HEK293 (cell line): ENCODE measurements at regions not wholly inside any gene's neighbourhood (a gene's known extent, or its start where the extent isn't known, plus 50 kb on each side); places are given as distances from the start of the nearest gene placed in this dataset.

Source experiments
- CTCF ChIA-PET: fragments of 350-600 bp; formaldehyde crosslinking; extraction: SDS; loops from one replicate; lab custom pipeline; 2021; ENCODE audit warnings: antibody characterized with exemption; lab: Yijun Ruan, JAX
- POLR2A ChIA-PET: fragments of 300-600 bp; formaldehyde crosslinking; extraction: SDS; loops from one replicate; lab custom pipeline; 2020; ENCODE audit warnings: antibody characterized with exemption, inconsistent platforms; lab: Yijun Ruan, JAX
- H3K27ac ChIP-seq: fragments of 200-500 bp; sonication (Bioruptor generic); 2 replicates; pipeline ENCODE4 v1.5.1; 2014; ENCODE audit warnings: low read depth, low read length, control low read depth, inconsistent platforms; ENCODE audit errors: extremely low read depth
- H3K36me3 ChIP-seq, 2 experiments: fragments of 200-500 bp in 1 of 2; sonication (Bioruptor generic) in 1 of 2; 1 replicate in 1 of 2; 2 replicates in 1 of 2; pipeline ENCODE4 v1.5.1; 2014 to 2017; ENCODE audit warnings: inconsistent platforms in 2 of 2, low read length in 2 of 2; ENCODE audit not compliant: control insufficient read depth in 2 of 2, insufficient read depth in 1 of 2
- H3K4me1 ChIP-seq: fragments of 200-500 bp; sonication (Bioruptor generic); 2 replicates; pipeline ENCODE4 v1.5.1; 2014; ENCODE audit warnings: mild to moderate bottlenecking, low read length, inconsistent platforms; ENCODE audit not compliant: control insufficient read depth, insufficient read depth
- H3K4me3 ChIP-seq: 2 replicates; pipeline ENCODE4 v1.5.1; 2011; ENCODE audit warnings: low read depth, mild to moderate bottlenecking, control low read depth, low read length, moderate library complexity
- H3K9me3 ChIP-seq: fragments of 200-500 bp; sonication (Bioruptor generic); 2 replicates; pipeline ENCODE4 v1.5.1; 2014; ENCODE audit warnings: low read depth, low read length, inconsistent platforms; ENCODE audit not compliant: control insufficient read depth, insufficient read depth
- EGR2 ChIP-seq: fragments of 450-650 bp; formaldehyde crosslinking; IDR thresholded peaks from 2 replicates; pipeline ENCODE4 v1.5.1; 2016; ENCODE audit warnings: low read depth, missing biosample characterization, missing genetic modification characterization
- KLF1 ChIP-seq: fragments of 450-650 bp; formaldehyde crosslinking; IDR thresholded peaks from 2 replicates; pipeline ENCODE4 v1.5.1; 2016; ENCODE audit warnings: missing biosample characterization, missing genetic modification characterization
- KLF7 ChIP-seq: fragments of 450-650 bp; formaldehyde crosslinking; IDR thresholded peaks from 2 replicates; pipeline ENCODE4 v1.5.1; 2016; ENCODE audit warnings: missing biosample characterization, missing genetic modification characterization, borderline replicate concordance
- OSR2 ChIP-seq: fragments of 450-650 bp; formaldehyde crosslinking; IDR thresholded peaks from 2 replicates; pipeline ENCODE4 v1.5.1; 2016; ENCODE audit warnings: missing biosample characterization, missing genetic modification characterization
- RBAK ChIP-seq: fragments of 450-650 bp; formaldehyde crosslinking; IDR thresholded peaks from 2 replicates; pipeline ENCODE4 v1.5.1; 2016; ENCODE audit warnings: missing biosample characterization, missing genetic modification characterization
- SCRT1 ChIP-seq: fragments of 450-650 bp; formaldehyde crosslinking; IDR thresholded peaks from 2 replicates; pipeline ENCODE4 v1.5.1; 2016; ENCODE audit warnings: missing biosample characterization, missing genetic modification characterization, borderline replicate concordance
- TCF7L2 ChIP-seq: IDR thresholded peaks from 2 replicates; pipeline ENCODE4 v1.6.1; 2011; ENCODE audit warnings: low read depth, mild to moderate bottlenecking, inconsistent platforms, low read length, moderate library complexity, borderline replicate concordance
- TRIM28 ChIP-seq: IDR thresholded peaks from 2 replicates; pipeline ENCODE4 v1.6.1; 2011; ENCODE audit warnings: low read length, control low read depth, borderline replicate concordance
- YY2 ChIP-seq: fragments of 450-650 bp; formaldehyde crosslinking; IDR thresholded peaks from 2 replicates; pipeline ENCODE4 v1.5.1; 2016; ENCODE audit warnings: missing biosample characterization, missing genetic modification characterization
- ZBTB17 ChIP-seq: fragments of 450-650 bp; formaldehyde crosslinking; IDR thresholded peaks from 2 replicates; pipeline ENCODE4 v1.5.1; 2016; ENCODE audit warnings: missing biosample characterization, missing genetic modification characterization
- ZBTB8A ChIP-seq: fragments of 450-650 bp; formaldehyde crosslinking; IDR thresholded peaks from 2 replicates; pipeline ENCODE4 v1.5.1; 2016; ENCODE audit warnings: missing biosample characterization, missing genetic modification characterization
- ZFHX2 ChIP-seq: fragments of 450-650 bp; formaldehyde crosslinking; conservative IDR thresholded peaks from 2 replicates; pipeline ENCODE4 v1.5.1; 2016; ENCODE audit warnings: missing biosample characterization, missing genetic modification characterization
- ZFP3 ChIP-seq: fragments of 450-650 bp; formaldehyde crosslinking; IDR thresholded peaks from 2 replicates; pipeline ENCODE4 v1.5.1; 2016; ENCODE audit warnings: low read depth, missing biosample characterization, missing genetic modification characterization
- ZNF175 ChIP-seq: fragments of 450-650 bp; formaldehyde crosslinking; IDR thresholded peaks from 2 replicates; pipeline ENCODE4 v1.5.1; 2016; ENCODE audit warnings: missing biosample characterization, missing genetic modification characterization
- ZNF221 ChIP-seq: fragments of 450-650 bp; formaldehyde crosslinking; IDR thresholded peaks from 2 replicates; pipeline ENCODE4 v1.5.1; 2017; ENCODE audit warnings: missing biosample characterization, missing genetic modification characterization, borderline replicate concordance
- ZNF280C ChIP-seq: fragments of 450-650 bp; formaldehyde crosslinking; IDR thresholded peaks from 2 replicates; pipeline ENCODE4 v1.5.1; 2016; ENCODE audit warnings: missing biosample characterization, missing genetic modification characterization
- ZNF354C ChIP-seq: fragments of 450-650 bp; formaldehyde crosslinking; IDR thresholded peaks from 2 replicates; pipeline ENCODE4 v1.5.1; 2016; ENCODE audit warnings: missing biosample characterization, missing genetic modification characterization, low read depth, borderline replicate concordance
- ZNF426 ChIP-seq: fragments of 450-650 bp; formaldehyde crosslinking; IDR thresholded peaks from 2 replicates; pipeline ENCODE4 v1.5.1; 2017; ENCODE audit warnings: missing biosample characterization, missing genetic modification characterization, mild to moderate bottlenecking, inconsistent platforms, moderate library complexity
- ZNF473 ChIP-seq: fragments of 450-650 bp; formaldehyde crosslinking; IDR thresholded peaks from 2 replicates; pipeline ENCODE4 v1.5.1; 2017; ENCODE audit warnings: missing biosample characterization, missing genetic modification characterization
- ZNF529 ChIP-seq: fragments of 450-650 bp; formaldehyde crosslinking; IDR thresholded peaks from 2 replicates; pipeline ENCODE4 v1.5.1; 2017; ENCODE audit warnings: missing genetic modification characterization, missing biosample characterization; ENCODE audit not compliant: insufficient replicate concordance
- ZNF549 ChIP-seq: fragments of 450-650 bp; IDR thresholded peaks from 2 replicates; pipeline ENCODE4 v1.5.1; 2018; ENCODE audit warnings: missing biosample characterization, missing genetic modification characterization, mild to moderate bottlenecking, inconsistent platforms, moderate library complexity
- ZNF624 ChIP-seq: fragments of 450-650 bp; formaldehyde crosslinking; IDR thresholded peaks from 2 replicates; pipeline ENCODE4 v1.5.1; 2017; ENCODE audit warnings: missing biosample characterization, missing genetic modification characterization
- ZNF639 ChIP-seq: fragments of 450-650 bp; formaldehyde crosslinking; IDR thresholded peaks from 2 replicates; pipeline ENCODE4 v1.5.1; 2016; ENCODE audit warnings: missing biosample characterization, missing genetic modification characterization
- ZNF660 ChIP-seq: fragments of 450-650 bp; IDR thresholded peaks from 2 replicates; pipeline ENCODE4 v1.5.1; 2018; ENCODE audit warnings: missing biosample characterization, mild to moderate bottlenecking, missing genetic modification characterization
- ZNF704 ChIP-seq: fragments of 450-650 bp; formaldehyde crosslinking; IDR thresholded peaks from 2 replicates; pipeline ENCODE4 v1.5.1; 2016; ENCODE audit warnings: missing biosample characterization, missing genetic modification characterization
- ZSCAN23 ChIP-seq: fragments of 450-650 bp; formaldehyde crosslinking; IDR thresholded peaks from 2 replicates; pipeline ENCODE4 v1.5.1; 2016; ENCODE audit warnings: missing biosample characterization, missing genetic modification characterization
- TF ChIP-seq, protein P1 (sequence below): fragments of 450-650 bp; formaldehyde crosslinking; IDR thresholded peaks from 2 replicates; pipeline ENCODE4 v1.5.1; 2016; ENCODE audit warnings: missing biosample characterization, missing genetic modification characterization
- TF ChIP-seq, protein P2 (sequence below): fragments of 450-650 bp; formaldehyde crosslinking; IDR thresholded peaks from 2 replicates; pipeline ENCODE4 v1.5.1; 2016; ENCODE audit warnings: missing biosample characterization, missing genetic modification characterization, low read depth
- TF ChIP-seq, protein P3 (sequence below): fragments of 450-650 bp; formaldehyde crosslinking; IDR thresholded peaks from 2 replicates; pipeline ENCODE4 v1.5.1; 2016; ENCODE audit warnings: missing biosample characterization, missing genetic modification characterization

DNA sequence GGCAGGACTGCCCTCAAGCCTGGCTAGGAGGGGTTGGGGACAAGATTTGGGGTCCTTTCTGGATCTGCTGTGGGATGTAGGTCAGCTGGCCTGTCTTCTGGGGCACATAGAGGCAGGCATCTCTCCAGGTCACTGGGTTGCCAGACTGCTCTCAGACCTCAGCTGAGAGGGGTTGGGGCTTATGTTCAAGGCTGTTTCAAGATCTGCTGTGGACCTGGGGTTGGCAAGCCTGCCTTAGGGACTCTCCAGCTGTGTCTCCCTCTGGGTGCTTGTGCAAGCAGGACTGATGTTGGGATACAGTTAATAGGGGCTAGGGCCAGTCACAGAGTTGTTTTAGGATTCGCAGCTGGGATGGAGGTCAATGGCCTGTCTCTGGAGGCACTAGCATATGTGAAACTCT lies 363.0 kb upstream of the ST6GAL2 start:
- TF ChIP-seq, protein P1, sequence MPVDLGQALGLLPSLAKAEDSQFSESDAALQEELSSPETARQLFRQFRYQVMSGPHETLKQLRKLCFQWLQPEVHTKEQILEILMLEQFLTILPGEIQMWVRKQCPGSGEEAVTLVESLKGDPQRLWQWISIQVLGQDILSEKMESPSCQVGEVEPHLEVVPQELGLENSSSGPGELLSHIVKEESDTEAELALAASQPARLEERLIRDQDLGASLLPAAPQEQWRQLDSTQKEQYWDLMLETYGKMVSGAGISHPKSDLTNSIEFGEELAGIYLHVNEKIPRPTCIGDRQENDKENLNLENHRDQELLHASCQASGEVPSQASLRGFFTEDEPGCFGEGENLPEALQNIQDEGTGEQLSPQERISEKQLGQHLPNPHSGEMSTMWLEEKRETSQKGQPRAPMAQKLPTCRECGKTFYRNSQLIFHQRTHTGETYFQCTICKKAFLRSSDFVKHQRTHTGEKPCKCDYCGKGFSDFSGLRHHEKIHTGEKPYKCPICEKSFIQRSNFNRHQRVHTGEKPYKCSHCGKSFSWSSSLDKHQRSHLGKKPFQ (tag by site-specific recombination) = no peak
- TF ChIP-seq ZNF354C (tag by site-specific recombination) (no peak), ZNF624 (tag by site-specific recombination) (no peak), KLF1 (no peak), SCRT1 (tag by site-specific recombination) (no peak), ZNF280C (tag by site-specific recombination) (no peak), TRIM28 (no peak), EGR2 (tag by site-specific recombination) (no peak), ZNF660 (tag by site-specific recombination) (no peak), ZNF704 (tag by site-specific recombination) (no peak), ZFP3 (no peak), ZNF221 (tag by site-specific recombination) (no peak), TCF7L2 (no peak), ZNF549 (no peak), ZNF639 (no peak), KLF7 (tag by site-specific recombination) (no peak), ZNF473 (no peak)
- Histone ChIP-seq H3K9me3 (no peaks in the 10 kb centered on the region; the same call in 1 of the 2 replicates), H3K4me1 (no peaks in the 10 kb centered on the region), H3K36me3 (no peaks in the 10 kb centered on the region), H3K27ac (no peak overlapping the region), H3K4me3 (no peak overlapping the region)
- POLR2A ChIA-PET = no interaction called here
- CTCF ChIA-PET = no interaction called here

DNA sequence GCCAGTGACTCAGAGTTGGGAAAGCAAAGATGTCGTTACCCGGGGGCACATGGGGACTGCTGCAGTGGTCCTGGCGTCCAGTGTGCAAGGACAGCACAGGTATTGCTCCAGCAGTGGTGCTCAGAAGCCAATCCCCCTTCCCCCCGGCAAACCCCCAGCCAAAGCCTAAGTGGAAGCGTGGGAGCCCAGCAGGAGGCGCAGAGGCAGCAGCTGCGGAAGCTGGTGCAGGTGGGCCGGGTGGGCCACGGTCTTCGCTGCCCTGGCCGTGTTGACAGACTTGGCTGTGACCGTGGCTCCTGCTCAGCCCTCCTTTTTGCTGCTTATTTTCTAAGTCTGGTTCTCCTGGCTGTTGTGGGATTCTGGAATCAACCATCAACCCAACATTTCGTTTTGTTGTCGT lies 369.8 kb upstream of the ST6GAL2 start:
- no peak overlapping the region for H3K27ac ChIP-seq
- ChIA-PET POLR2A (no interaction called here), CTCF (no interaction called here)
- H3K4me3 ChIP-seq = no peak overlapping the region
- H3K36me3 ChIP-seq = no peaks in the 10 kb centered on the region
- no peaks in the 10 kb centered on the region for H3K4me1 ChIP-seq
- no peaks in the 10 kb centered on the region; the same call in 1 of the 2 replicates for H3K9me3 ChIP-seq
- TF ChIP-seq, protein P2, sequence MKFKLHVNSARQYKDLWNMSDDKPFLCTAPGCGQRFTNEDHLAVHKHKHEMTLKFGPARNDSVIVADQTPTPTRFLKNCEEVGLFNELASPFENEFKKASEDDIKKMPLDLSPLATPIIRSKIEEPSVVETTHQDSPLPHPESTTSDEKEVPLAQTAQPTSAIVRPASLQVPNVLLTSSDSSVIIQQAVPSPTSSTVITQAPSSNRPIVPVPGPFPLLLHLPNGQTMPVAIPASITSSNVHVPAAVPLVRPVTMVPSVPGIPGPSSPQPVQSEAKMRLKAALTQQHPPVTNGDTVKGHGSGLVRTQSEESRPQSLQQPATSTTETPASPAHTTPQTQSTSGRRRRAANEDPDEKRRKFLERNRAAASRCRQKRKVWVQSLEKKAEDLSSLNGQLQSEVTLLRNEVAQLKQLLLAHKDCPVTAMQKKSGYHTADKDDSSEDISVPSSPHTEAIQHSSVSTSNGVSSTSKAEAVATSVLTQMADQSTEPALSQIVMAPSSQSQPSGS (tag by site-specific recombination) = no peak
- no peak for TF ChIP-seq OSR2 (tag by site-specific recombination)
- TF ChIP-seq ZFHX2 = no peak
- TF ChIP-seq EGR2 (tag by site-specific recombination) = no peak
- TF ChIP-seq ZNF175 = no peak
- no peak for TF ChIP-seq ZNF426 (tag by site-specific recombination)
- TF ChIP-seq, protein P3, sequence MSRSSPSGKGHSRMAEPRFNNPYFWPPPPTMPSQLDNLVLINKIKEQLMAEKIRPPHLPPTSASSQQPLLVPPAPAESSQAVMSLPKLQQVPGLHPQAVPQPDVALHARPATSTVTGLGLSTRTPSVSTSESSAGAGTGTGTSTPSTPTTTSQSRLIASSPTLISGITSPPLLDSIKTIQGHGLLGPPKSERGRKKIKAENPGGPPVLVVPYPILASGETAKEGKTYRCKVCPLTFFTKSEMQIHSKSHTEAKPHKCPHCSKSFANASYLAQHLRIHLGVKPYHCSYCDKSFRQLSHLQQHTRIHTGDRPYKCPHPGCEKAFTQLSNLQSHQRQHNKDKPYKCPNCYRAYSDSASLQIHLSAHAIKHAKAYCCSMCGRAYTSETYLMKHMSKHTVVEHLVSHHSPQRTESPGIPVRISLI (tag by site-specific recombination) = no peak
- no peak for TF ChIP-seq ZBTB8A
- TF ChIP-seq ZBTB17 = no peak
- no peak for TF ChIP-seq ZSCAN23 (tag by site-specific recombination)
- no peak for TF ChIP-seq ZNF529
- TF ChIP-seq YY2 (tag by site-specific recombination) = no peak
- no peak for TF ChIP-seq RBAK (tag by site-specific recombination)
